Gastroesophageal sphincter (tissue), 4 donors: ENCODE measurements at regions not wholly inside any gene's neighbourhood (a gene's known extent, or its start where the extent isn't known, plus 50 kb on each side); places are given as distances from the start of the nearest gene placed in this dataset.

Experiments used
- ATAC-seq: fragments of 150-250 bp; one replicate; pipeline ENCODE4 v1.9.1; 2016; ENCODE audit warnings: mild to moderate bottlenecking, moderate library complexity
- H3K27ac ChIP-seq, 4 donors: fragments of 200-600 bp; sonication (generic) in 3 of 4; 1 replicate in 3 of 4; 2 replicates in 1 of 4; pipeline ENCODE4 v1.5.1; 2016 to 2019
- H3K27me3 ChIP-seq: fragments of 200-600 bp; sonication (generic); one replicate; pipeline ENCODE4 v1.5.1; 2019
- H3K36me3 ChIP-seq, 2 donors: fragments of 200-600 bp; sonication (generic); one replicate each; pipeline ENCODE4 v1.5.1; 2019; ENCODE audit warnings: control low read depth in 1 of 2
- H3K4me1 ChIP-seq, 3 donors: fragments of 200-600 bp; sonication (generic); 1 replicate in 2 of 3; 2 replicates in 1 of 3; pipeline ENCODE4 v1.5.1; 2016 to 2019; ENCODE audit warnings: control low read depth in 2 of 3
- H3K4me3 ChIP-seq, 2 donors: fragments of 200-600 bp; sonication (generic); one replicate each; pipeline ENCODE4 v1.5.1; 2019; ENCODE audit warnings: mild to moderate bottlenecking in 1 of 2, moderate library complexity in 1 of 2
- H3K9me3 ChIP-seq, 3 donors: fragments of 200-600 bp; sonication (generic); one replicate each; pipeline ENCODE4 v1.5.1; 2017 to 2019; ENCODE audit warnings: control low read depth in 2 of 3
- CTCF ChIP-seq, 4 experiments: fragments of 200-600 bp in 2 of 4; fragments of 450-650 bp in 2 of 4; sonication (generic) in 1 of 4; IDR thresholded peaks; one replicate each; pipeline ENCODE4 v1.5.1; 2017 to 2019; ENCODE audit warnings: antibody characterized with exemption in 4 of 4, mild to moderate bottlenecking in 2 of 4, moderate library complexity in 2 of 4
- EP300 ChIP-seq: sonication (generic); formaldehyde crosslinking; IDR thresholded peaks from one replicate; pipeline ENCODE4 v1.6.1; 2017; ENCODE audit warnings: antibody characterized with exemption, mild to moderate bottlenecking
- POLR2A ChIP-seq, 2 donors: fragments of 450-650 bp; IDR thresholded peaks; one replicate each; pipeline ENCODE4 v1.6.1; 2017; ENCODE audit warnings: antibody characterized with exemption in 2 of 2, mild to moderate bottlenecking in 2 of 2, moderate library complexity in 1 of 2
- POLR2AphosphoS5 ChIP-seq: sonication (generic); formaldehyde crosslinking; IDR thresholded peaks from one replicate; pipeline ENCODE4 v1.6.1; 2017; ENCODE audit warnings: antibody characterized with exemption
- WGBS, 2 donors: methylation state at CpG; one replicate each; pipeline ENCODE4 v1.1.5; 2018; ENCODE audit warnings: low coverage in 1 of 2; 5-methylcytosine and 5-hydroxymethylcytosine counted together

DNA sequence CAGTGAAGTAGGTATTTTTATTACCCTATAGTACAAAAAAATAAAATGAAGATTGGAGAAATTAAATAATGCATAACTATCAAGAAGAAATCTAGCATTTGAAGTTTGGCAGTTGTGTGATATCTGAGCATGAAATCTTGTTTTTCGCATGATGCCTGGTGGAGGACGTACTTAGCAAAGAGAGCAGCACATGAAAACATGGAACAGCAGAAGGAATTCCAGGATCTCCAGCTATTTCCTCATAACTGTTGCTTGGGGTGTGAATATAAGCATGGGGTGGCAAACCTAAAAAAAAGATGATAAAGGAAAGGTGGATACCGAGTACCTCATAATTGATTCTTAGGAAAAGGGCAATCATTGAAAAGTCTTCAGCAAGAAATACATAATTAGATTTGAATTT, 174.3 kb upstream of the FAM3C start:
- no peaks in the 10 kb centered on the region for H3K36me3 ChIP-seq
- H3K27me3 ChIP-seq, result no peaks in the 10 kb centered on the region
- no peak for ATAC-seq
- TF ChIP-seq POLR2A (IDR thresholded peaks at IDR 0.05), result no peak
- TF ChIP-seq EP300, result no peak
- no peak for TF ChIP-seq POLR2AphosphoS5
- TF ChIP-seq CTCF (IDR thresholded peaks at IDR 0.05), result no peak
- H3K4me1 ChIP-seq, result no peaks in the 10 kb centered on the region
- no peak overlapping the region for H3K4me3 ChIP-seq
- WGBS, 2 donors, result 91% methylated on average over 3 of the region's 3 CpGs
- H3K9me3 ChIP-seq, result no peaks in the 10 kb centered on the region
- no peak overlapping the region for H3K27ac ChIP-seq

DNA sequence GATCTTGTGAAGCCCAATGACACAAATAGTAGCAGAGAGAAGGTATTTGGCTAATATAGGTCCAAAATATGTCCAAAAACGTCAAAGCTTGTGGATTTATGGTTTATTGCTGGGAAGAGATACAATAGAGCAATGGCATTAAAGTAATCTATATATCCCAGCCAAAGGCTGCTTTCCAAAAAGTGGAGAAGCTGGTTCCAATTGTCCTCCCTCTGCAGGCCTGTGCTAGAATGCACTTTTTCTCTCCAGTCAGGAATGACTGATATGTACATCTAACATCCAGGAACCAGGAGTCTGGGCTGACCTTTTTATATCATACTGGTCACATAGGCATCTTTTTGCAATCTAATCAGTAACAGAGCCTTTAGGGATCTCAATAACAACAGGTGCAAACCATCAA, 167.1 kb upstream of the FAM3C start:
- Histone ChIP-seq H3K4me3 (no peak overlapping the region), H3K36me3 (no peaks in the 10 kb centered on the region), H3K9me3 (no peaks in the 10 kb centered on the region), H3K4me1 (no peaks in the 10 kb centered on the region), H3K27ac (no peak overlapping the region), H3K27me3 (no peaks in the 10 kb centered on the region)
- WGBS, 2 donors, result 60 to 61% methylated on average over 1 of the region's 1 CpG
- no peak for ATAC-seq
- TF ChIP-seq POLR2AphosphoS5 (no peak), POLR2A (IDR thresholded peaks at IDR 0.05) (no peak)

DNA sequence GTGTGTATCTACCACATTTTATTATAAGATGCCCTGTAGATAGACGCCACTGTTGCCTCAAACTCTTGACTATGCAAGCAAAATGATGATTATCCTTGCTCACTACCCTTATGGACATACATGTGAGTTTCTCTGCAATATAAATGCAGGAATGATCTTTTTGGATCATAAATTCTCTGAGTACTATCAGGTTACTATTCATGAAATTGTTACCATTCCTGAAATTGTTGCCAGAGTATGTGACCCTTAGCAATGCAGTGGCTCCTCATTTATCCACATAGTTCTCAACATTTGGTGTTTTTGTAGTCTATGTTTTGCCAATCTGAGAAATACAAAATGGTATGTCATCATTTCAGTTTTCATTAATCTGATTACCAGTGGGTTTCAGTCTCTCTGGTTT, 166.2 kb upstream of the FAM3C start:
- no peaks in the 10 kb centered on the region for H3K4me1 ChIP-seq
- no peaks in the 10 kb centered on the region for H3K9me3 ChIP-seq
- H3K4me3 ChIP-seq, result no peak overlapping the region
- WGBS, 2 donors, result 92 to 100% methylated on average over 1 of the region's 1 CpG
- ATAC-seq, result no peak
- no peaks in the 10 kb centered on the region for H3K27me3 ChIP-seq
- TF ChIP-seq CTCF (IDR thresholded peaks at IDR 0.05), result no peak
- no peak for TF ChIP-seq EP300
- TF ChIP-seq POLR2A (IDR thresholded peaks at IDR 0.05), result no peak
- TF ChIP-seq POLR2AphosphoS5, result no peak
- no peaks in the 10 kb centered on the region for H3K36me3 ChIP-seq
- no peak overlapping the region for H3K27ac ChIP-seq

DNA sequence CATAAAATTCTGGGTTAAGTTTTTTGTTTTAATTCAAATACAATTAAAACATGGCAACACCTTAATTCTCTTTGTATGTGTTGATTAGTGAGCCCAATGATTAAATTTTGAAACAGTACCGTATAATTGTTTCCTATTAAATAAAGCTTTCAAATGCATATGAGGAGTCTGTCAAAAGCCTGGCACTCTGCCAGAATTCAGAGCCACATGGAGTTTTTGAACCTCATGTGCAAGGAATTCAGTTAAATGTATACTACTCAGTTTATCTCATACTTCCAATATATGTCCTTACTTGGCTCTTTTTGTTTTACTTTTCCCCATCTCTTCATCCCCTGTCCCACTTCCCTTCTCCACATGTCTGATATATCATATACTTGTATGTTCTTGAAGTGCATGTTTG, 165.6 kb upstream of the FAM3C start:
- TF ChIP-seq POLR2A (IDR thresholded peaks at IDR 0.05) (no peak), EP300 (no peak)
- H3K36me3 ChIP-seq, result no peaks in the 10 kb centered on the region
- no peaks in the 10 kb centered on the region for H3K4me1 ChIP-seq
- ATAC-seq, result no peak
- no peaks in the 10 kb centered on the region for H3K9me3 ChIP-seq
- no peak overlapping the region for H3K27ac ChIP-seq
- no peaks in the 10 kb centered on the region for H3K27me3 ChIP-seq
- H3K4me3 ChIP-seq, result no peak overlapping the region
- WGBS, 2 donors, result 20 to 55% methylated on average over 1 of the region's 1 CpG

- ATAC-seq, result no peak
- no peaks in the 10 kb centered on the region for H3K36me3 ChIP-seq
- WGBS, 2 donors, result 77 to 100% methylated on average over 2 to 3 of the region's 3 CpGs
- H3K4me1 ChIP-seq, result no peaks in the 10 kb centered on the region
- H3K9me3 ChIP-seq, result no peaks in the 10 kb centered on the region
- H3K27ac ChIP-seq, result no peak overlapping the region
- TF ChIP-seq POLR2AphosphoS5 (no peak), CTCF (IDR thresholded peaks at IDR 0.05) (no peak)
- no peaks in the 10 kb centered on the region for H3K27me3 ChIP-seq
- H3K4me3 ChIP-seq, result no peak overlapping the region
Observed at GRCh38 chr7:121560267-121560990, 164.3 kb upstream of the FAM3C start.

DNA sequence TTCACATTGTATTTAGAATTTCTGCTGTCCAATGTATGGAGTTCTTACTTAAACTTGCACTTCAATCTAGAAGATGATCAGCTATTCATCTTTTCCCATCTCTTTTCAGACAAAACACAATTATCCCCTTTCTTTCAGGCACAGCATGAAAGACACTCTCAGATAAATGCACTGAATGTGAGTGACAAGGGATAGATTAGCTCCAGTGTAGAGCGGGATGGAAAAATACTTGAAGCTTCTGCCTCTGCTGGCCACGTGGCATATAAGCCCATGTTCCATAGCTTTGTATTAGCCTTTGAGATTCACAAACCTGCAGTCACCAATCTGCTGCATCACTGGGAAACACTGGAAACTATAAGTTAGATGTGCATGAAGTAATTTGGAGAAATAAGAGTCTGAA, 162.2 kb upstream of the FAM3C start:
- Histone ChIP-seq H3K36me3 (no peaks in the 10 kb centered on the region), H3K9me3 (no peaks in the 10 kb centered on the region), H3K27me3 (no peaks in the 10 kb centered on the region), H3K27ac (no peak overlapping the region), H3K4me3 (no peak overlapping the region), H3K4me1 (no peaks in the 10 kb centered on the region)
- TF ChIP-seq POLR2AphosphoS5 (no peak), EP300 (no peak), POLR2A (IDR thresholded peaks at IDR 0.05) (no peak), CTCF (IDR thresholded peaks at IDR 0.05) (no peak)
- WGBS, 2 donors, result 43 to 50% methylated on average over 2 of the region's 2 CpGs
- no peak for ATAC-seq
